Astrocyte (in vitro differentiated cells and primary cell): ENCODE measurements at regions not wholly inside any gene's neighbourhood (a gene's known extent, or its start where the extent isn't known, plus 50 kb on each side); places are given as distances from the start of the nearest gene placed in this dataset.

ENCODE experiments used
- DNase-seq: peaks from one replicate; pipeline ENCODE4 v3.0.0-alpha.2; 2010; ENCODE audit warnings: low read depth
- FAIRE-seq: peaks from 2 replicates; lab custom pipeline; 2011; peaks lifted over from hg19 to GRCh38; lab: Jason Lieb, UNC
- H2AFZ ChIP-seq: 2 replicates; pipeline ENCODE4 v1.6.0; 2012; ENCODE audit warnings: low read depth, low read length, inconsistent platforms
- H3K27ac ChIP-seq: 2 replicates; pipeline ENCODE4 v1.5.1; 2011; ENCODE audit warnings: low read depth, low read length, inconsistent platforms
- H3K27me3 ChIP-seq: 2 replicates; pipeline ENCODE4 v1.6.0; 2011; ENCODE audit warnings: low read length, inconsistent platforms; ENCODE audit not compliant: insufficient read depth
- H3K36me3 ChIP-seq: 2 replicates; pipeline ENCODE4 v1.5.1; 2011; ENCODE audit warnings: low read length, inconsistent platforms; ENCODE audit not compliant: insufficient read depth
- H3K4me1 ChIP-seq: 2 replicates; pipeline ENCODE4 v1.5.1; 2011; ENCODE audit warnings: low read length, inconsistent platforms; ENCODE audit not compliant: insufficient read depth
- H3K4me2 ChIP-seq: 2 replicates; pipeline ENCODE4 v1.6.0; 2012; ENCODE audit warnings: low read length, inconsistent platforms
- H3K4me3 ChIP-seq: 2 replicates; pipeline ENCODE4 v1.5.1; 2011; ENCODE audit warnings: low read depth, mild to moderate bottlenecking, low read length, inconsistent platforms; ENCODE audit not compliant: insufficient read depth
- H3K79me2 ChIP-seq: 2 replicates; pipeline ENCODE4 v1.6.0; 2012; ENCODE audit warnings: mild to moderate bottlenecking, low read length, inconsistent platforms; ENCODE audit not compliant: insufficient read depth
- H3K9ac ChIP-seq: 2 replicates; pipeline ENCODE4 v1.6.0; 2012; ENCODE audit warnings: mild to moderate bottlenecking, low read length, inconsistent platforms
- H3K9me3 ChIP-seq: 2 replicates; pipeline ENCODE4 v1.5.1; 2012; ENCODE audit warnings: low read depth, mild to moderate bottlenecking, low read length, inconsistent platforms; ENCODE audit not compliant: insufficient read depth
- H4K20me1 ChIP-seq: 2 replicates; pipeline ENCODE4 v1.6.0; 2012; ENCODE audit warnings: low read length, inconsistent platforms; ENCODE audit not compliant: insufficient read depth
- H3K27ac Mint-ChIP-seq: one replicate; pipeline ENCODE4 v1.8.0; 2021; ENCODE audit warnings: mild to moderate bottlenecking, mixed read lengths; ENCODE audit not compliant: unreplicated experiment
- H3K27me3 Mint-ChIP-seq: one replicate; pipeline ENCODE4 v1.8.0; 2021; ENCODE audit warnings: low read depth, mixed read lengths; ENCODE audit not compliant: unreplicated experiment
- H3K36me3 Mint-ChIP-seq: one replicate; pipeline ENCODE4 v1.8.0; 2021; ENCODE audit warnings: low read depth, mixed read lengths; ENCODE audit not compliant: unreplicated experiment
- H3K4me1 Mint-ChIP-seq: one replicate; pipeline ENCODE4 v1.8.0; 2021; ENCODE audit warnings: low read depth, mixed read lengths; ENCODE audit not compliant: unreplicated experiment
- H3K4me3 Mint-ChIP-seq: one replicate; pipeline ENCODE4 v1.8.0; 2021; ENCODE audit warnings: mild to moderate bottlenecking, moderate library complexity, mixed read lengths; ENCODE audit not compliant: unreplicated experiment
- H3K9me3 Mint-ChIP-seq: one replicate; pipeline ENCODE4 v1.8.0; 2021; ENCODE audit warnings: mild to moderate bottlenecking, mixed read lengths; ENCODE audit not compliant: unreplicated experiment
- CTCF ChIP-seq: IDR thresholded peaks from 2 replicates; pipeline ENCODE4 v1.5.1; 2011; ENCODE audit warnings: low read depth, mild to moderate bottlenecking, inconsistent platforms, low read length, moderate library complexity; ENCODE audit not compliant: insufficient read depth
- EZH2 ChIP-seq: IDR thresholded peaks from 2 replicates; pipeline ENCODE4 v1.6.1; 2012; ENCODE audit warnings: mild to moderate bottlenecking, low read length, inconsistent platforms; ENCODE audit not compliant: insufficient read depth

- no peak for TF ChIP-seq CTCF
- Histone ChIP-seq H3K4me3 (no peak overlapping the region), H2AFZ (no peak overlapping the region), H3K4me2 (no peak overlapping the region), H3K9me3 (no peaks in the 10 kb centered on the region), H4K20me1 (no peaks in the 10 kb centered on the region), H3K27me3 (no peaks in the 10 kb centered on the region), H3K36me3 (no peaks in the 10 kb centered on the region), H3K4me1 (peaks cover 6% of the 10 kb centered on the region), H3K79me2 (no peaks in the 10 kb centered on the region), H3K27ac (no peak overlapping the region), H3K9ac (no peak overlapping the region)
- Mint-ChIP-seq H3K27me3 (peaks cover 2% of the 10 kb centered on the region), H3K9me3 (peaks cover 6% of the 10 kb centered on the region), H3K4me1 (peaks cover 10% of the 10 kb centered on the region), H3K27ac (no peak overlapping the region), H3K4me3 (no peak overlapping the region), H3K36me3 (no peaks in the 10 kb centered on the region)
- no peak for FAIRE-seq
- DNase-seq = no peak
These were observed 659.0 kb downstream of the EPM2A start for GRCh38 chr6:145076115-145076841.

GRCh38 chr6:145077382-145077781 lies 657.9 kb downstream of the EPM2A start:
- Histone ChIP-seq H3K9ac (no peak overlapping the region), H3K4me1 (no peaks in the 10 kb centered on the region), H3K36me3 (no peaks in the 10 kb centered on the region), H3K27ac (no peak overlapping the region), H3K27me3 (no peaks in the 10 kb centered on the region), H3K4me3 (no peak overlapping the region), H3K9me3 (no peaks in the 10 kb centered on the region), H3K79me2 (no peaks in the 10 kb centered on the region), H3K4me2 (no peak overlapping the region), H2AFZ (no peak overlapping the region), H4K20me1 (no peaks in the 10 kb centered on the region)
- Mint-ChIP-seq H3K4me3 (no peak overlapping the region), H3K4me1 (peaks cover 6% of the 10 kb centered on the region), H3K36me3 (no peaks in the 10 kb centered on the region), H3K27ac (no peak overlapping the region), H3K9me3 (peaks cover 3% of the 10 kb centered on the region), H3K27me3 (peaks cover 2% of the 10 kb centered on the region)
- DNase-seq = no peak
- FAIRE-seq = no peak
- no peak for TF ChIP-seq EZH2
- TF ChIP-seq CTCF = no peak

- Histone ChIP-seq H3K79me2 (no peaks in the 10 kb centered on the region), H3K9ac (no peak overlapping the region), H3K36me3 (no peaks in the 10 kb centered on the region), H2AFZ (no peak overlapping the region), H3K27me3 (no peaks in the 10 kb centered on the region), H3K4me1 (no peaks in the 10 kb centered on the region), H3K27ac (no peak overlapping the region), H3K4me3 (no peak overlapping the region), H3K4me2 (no peak overlapping the region), H4K20me1 (no peaks in the 10 kb centered on the region), H3K9me3 (no peaks in the 10 kb centered on the region)
- TF ChIP-seq CTCF = no peak
- TF ChIP-seq EZH2 = no peak
- Mint-ChIP-seq H3K36me3 (no peaks in the 10 kb centered on the region), H3K27ac (no peak overlapping the region), H3K4me3 (no peak overlapping the region), H3K4me1 (peaks cover 7% of the 10 kb centered on the region), H3K27me3 (peaks cover 2% of the 10 kb centered on the region), H3K9me3 (no peaks in the 10 kb centered on the region)
- no peak for FAIRE-seq
- DNase-seq = no peak
These were observed 654.7 kb downstream of the EPM2A start for GRCh38 chr6:145080651-145081050.
